ENCODE measurements at regions not wholly inside any gene's neighbourhood (a gene's known extent, or its start where the extent isn't known, plus 50 kb on each side); places are given as distances from the start of the nearest gene placed in this dataset.
A peak's percentile ranks its signal among the peaks of the same experiment; 100 is the strongest.

- DNase-seq = no peak
Observed at GRCh38 chr13:21757763-21758162, 86.9 kb downstream of the FGF9 start.

DNA sequence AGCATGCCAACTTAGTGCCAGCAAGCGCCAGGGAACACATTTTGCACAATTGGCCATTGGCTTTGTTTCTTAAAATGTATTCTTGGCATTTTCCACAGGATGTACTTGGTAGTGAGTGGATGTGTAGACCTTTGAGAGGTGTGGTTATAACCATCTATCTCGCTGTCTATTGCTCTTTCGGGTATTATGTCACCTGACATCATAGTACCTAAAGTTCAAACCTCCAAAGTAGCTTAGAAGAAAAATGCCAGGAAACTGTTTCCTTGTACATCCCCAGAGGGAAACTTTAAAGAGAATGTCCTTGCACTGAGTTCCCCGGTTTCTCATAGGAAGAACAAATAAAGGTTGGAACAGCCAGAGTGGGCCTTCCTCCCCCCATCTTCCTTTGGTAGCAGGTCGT is 87.6 kb downstream of the FGF9 start:
- DNase-seq = no peak

- no peak for DNase-seq
Observed at GRCh38 chr13:21759463-21759862, 88.6 kb downstream of the FGF9 start.

- no peak for DNase-seq
Observed at GRCh38 chr13:21759911-21760310, 89.0 kb downstream of the FGF9 start.

GRCh38 chr13:21761770-21762169 is 90.9 kb downstream of the FGF9 start:
- DNase-seq = no peak

DNA sequence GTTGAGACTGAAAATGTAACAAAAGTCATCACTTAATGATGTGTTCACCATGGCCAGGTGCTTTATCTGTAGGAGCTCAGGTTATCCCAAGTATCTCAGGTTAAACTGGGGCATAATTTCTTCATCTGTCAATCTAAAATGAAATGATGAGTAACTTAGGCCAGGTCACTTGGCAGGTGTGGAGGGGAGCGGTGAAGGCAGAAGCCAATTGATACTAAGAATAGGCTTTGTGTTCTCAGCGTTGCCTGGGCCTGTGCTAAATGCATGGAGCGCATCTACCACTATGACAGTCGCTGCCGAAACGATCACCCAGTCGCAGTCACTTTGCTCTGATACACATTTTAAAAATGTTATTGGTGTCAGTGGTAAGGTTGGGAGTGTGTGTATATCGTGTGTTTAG is 91.6 kb downstream of the FGF9 start:
- no peak for DNase-seq

DNA sequence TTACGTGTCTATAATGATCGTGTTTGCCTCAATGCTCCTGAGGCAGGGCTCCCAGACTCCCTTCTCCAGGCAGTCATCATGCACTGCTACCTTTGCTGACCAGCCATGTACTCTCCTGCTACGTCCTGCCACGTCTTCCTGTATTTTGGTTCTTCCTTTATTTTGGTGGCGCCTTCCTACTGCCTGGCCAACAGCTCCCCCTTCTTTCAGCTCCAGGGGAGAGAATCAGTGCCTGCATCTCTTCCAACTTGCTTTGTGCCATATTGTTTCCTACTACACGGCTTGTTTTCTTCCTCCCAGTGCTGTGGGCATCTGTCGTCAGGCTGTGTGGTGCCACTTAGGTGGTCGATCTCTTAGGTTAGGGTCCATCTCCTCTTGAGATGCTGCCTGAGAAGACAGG is 96.2 kb downstream of the FGF9 start:
- DNase-seq = no peak

- DNase-seq = no peak
Observed at GRCh38 chr13:21771075-21771474, 100.2 kb downstream of the FGF9 start.

DNA sequence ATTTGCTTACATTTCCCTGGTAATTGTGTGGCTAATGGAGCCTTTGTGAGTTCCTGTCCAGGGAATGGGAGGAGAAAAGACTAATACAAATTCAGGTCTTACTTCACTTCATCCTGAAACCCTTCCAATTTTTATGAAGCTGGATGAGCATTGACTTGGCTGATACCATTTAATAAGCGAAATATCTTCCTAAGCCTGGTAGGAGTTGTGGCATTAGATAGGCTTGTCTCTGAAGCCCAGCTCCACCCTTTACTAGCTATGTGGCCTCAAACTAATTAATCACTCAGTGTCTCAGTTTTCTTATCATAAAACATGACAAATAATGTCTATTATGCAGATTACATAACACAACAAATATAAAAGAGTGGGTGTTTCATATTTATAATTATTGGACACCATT is 106.3 kb downstream of the FGF9 start:
- no peak for DNase-seq

DNA sequence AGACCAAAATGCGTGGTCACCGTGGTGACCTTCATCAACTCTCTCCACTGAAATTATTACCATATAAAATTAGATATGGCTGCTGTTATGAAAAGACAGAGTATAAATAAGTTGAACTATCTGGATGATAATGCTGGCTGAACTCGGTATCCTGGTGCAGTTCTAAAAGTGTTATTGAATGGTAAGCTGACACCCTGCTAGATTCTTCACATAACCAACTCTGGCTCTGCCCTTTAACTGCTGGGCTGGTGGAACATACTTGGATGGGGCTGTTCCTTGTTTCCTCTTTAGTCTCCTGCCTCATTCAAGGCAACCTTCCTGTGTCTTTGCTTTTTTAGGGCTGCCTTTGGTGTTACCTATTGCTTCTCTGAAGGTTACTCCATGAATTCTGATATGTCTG is 106.9 kb downstream of the FGF9 start:
- DNase-seq = no peak

DNA sequence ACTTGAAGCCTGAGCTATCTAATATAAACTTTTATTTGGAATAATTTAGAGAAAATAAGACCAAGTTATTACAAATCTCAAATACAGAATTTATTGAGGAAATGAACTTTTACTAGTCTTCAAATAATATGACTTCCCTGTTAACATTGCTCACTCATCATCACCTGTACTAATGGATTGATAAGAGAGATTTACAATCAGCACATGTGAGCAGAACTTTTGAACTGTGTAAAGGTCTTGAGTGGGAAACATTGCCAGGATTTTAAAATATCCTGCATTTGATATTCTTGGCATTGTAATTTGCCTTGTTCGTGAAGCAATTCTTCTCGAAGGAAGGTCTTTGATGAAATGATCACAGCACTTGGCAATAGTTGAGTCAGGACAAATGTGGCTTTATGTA is 111.9 kb downstream of the FGF9 start:
- no peak for DNase-seq

DNA sequence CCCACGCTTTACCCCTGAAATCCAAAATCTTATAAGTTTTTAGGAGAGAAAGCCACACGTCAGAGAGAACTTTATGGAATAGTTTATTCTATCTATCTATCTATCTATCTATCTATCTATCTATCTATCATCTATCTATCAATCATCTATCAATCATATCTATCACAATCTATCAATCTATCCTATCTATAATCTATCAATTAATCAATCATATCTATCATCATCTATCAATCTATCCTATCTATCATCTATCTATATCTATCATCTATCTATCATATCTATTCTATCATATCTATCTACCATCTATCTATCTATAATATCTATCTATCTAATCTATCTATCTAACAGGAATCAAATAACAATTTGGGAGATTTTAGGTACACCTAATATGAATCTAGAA is 115.1 kb downstream of the FGF9 start:
- no peak for DNase-seq

DNA sequence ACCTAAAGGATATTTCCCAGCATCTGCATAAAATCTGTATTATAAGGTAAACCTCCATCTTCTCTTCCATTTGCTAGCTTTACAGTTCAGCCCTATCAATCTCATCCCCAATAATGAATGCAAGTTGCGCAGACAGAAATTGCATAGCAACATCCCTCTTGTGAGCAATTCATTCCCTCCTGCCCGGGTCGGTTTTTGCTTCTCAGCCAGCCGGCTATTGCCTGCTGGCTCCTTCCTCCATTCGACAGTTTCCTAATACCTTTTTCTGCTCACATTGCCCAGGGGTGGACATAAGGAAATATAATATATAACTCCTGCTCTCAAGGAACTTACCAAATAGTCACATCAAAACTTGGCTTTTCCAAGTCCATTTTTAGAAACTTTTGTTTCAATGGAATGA is 125.2 kb downstream of the FGF9 start:
- DNase-seq = no peak

DNA sequence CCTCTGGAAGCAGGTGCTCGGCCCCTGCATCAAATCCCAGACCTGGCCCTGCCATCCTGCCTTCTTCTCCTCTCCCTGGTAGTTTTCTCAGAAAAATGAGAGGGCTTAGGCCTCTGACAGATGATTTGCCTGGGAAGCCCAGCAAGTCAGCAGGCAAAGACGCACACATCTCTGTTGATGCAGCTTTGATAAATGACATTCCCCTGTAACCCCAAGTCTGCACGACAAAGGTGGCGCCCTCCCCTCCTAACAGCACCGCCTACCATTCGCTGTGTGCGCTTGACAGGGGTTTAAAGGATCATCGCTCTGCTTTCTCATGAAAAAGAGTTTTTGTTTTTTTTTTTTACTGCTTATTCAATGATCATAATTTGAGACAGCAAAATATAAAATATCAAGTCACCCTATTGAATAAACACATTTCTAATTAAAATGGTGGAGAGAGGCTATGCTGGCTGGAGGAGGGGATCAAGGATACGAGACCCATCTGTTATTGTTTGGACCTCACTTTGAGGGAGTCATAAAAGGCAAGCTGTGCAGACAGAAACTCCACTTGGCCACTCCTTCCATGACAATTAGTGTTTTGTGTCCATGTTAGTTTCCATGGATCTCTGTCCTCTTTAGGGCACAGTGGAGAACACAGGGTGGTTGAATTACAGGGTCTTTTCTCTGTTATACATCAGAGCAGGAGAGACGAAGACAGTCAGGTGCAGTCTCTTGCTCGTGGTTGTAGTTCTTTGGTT is 126.1 kb downstream of the FGF9 start:
- DNase-seq = no peak

DNA sequence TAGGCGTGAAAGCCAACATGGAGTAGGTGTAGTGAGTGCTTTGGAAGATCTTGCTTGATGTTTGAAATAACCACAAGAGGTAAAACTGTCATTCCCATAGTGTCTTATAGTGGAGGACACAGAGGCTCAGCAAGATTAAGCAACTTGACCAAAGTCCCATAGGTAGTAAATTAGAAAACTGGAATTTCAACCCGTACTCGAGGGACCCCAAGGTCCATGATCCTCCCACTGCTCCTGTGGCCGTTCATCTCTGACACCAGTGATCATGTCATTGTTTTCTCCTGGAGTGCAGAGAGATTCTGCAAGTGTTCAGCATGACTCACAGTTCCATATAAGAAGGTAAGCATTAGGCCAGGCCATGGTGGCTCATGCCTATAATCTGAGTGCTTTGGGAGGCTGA is 126.9 kb downstream of the FGF9 start:
- no peak for DNase-seq

DNA sequence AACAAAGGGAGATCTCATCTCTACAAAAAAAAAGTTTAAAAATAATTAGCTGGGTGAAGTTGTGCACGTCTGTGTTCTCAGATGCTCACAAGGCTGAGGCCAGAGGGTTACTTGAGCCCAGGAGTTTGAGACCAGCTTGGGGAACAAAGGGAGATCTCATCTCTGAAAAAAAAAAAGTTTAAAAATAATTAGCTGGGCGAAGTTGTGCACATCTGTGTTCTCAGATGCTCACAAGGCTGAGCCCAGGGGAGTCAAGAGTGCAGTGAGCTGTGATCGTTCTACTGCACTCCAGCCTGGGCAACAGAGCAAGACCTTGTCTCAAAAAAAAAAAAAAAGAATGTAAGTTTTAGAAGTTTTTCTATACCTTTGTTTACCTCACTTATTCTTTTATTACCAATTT is 127.3 kb downstream of the FGF9 start:
- no peak for DNase-seq

DNA sequence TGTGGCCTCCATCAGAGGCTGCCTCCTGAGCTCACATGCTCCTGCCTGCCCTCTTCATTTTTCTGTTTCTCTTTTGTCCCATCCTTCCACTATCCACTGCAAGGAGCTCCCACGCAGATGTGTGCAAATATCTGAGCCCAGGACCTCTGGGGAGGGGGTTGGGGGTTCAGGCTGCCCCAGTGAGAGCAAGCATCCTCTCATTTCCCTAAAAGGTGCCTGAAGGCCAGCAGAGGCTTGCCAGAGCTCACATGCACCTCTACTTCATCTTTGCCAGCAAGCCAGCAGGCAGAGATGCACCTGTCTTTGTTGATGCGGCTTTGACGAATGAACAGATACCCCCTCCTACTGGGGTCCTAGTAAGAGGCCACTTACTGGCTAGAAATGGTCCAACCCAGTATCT is 128.8 kb downstream of the FGF9 start:
- DNase-seq = no peak

DNA sequence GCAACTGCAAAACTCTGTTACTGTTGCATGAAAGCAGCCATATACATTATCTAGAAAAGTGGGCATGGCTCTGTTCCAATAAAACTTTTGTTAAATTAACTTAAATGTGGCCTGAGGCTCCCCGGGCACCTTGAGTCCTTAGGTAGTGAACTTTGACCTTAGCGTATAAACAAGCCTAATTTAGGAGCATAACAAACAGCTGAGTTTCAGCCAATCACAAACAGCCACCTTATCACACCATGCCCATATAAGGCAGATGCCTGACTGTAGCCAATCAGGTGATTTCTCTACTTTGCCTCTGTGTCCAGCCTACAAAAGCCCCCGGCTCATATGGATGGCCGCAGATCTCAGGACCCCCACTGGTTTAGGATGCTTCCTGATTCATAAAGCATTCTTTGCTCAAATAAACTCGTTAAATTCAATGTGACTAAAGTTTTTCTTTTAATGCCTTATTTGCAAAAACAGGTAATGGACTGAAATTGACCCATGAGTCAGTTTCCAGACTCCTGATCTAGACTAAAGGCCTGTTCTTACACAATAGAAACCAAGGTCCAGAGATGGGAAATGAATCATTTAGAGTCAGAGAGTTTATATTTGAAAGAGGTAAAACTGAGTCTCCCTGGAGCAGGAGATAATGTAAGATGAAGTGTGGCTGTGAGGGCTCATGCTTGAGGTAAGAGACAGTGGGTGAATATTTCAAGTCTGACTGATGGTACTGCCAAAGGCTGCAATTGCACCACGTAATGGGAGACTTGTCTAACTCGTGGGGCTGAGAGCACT is 130.2 kb downstream of the FGF9 start:
- DNase-seq = no peak

DNA sequence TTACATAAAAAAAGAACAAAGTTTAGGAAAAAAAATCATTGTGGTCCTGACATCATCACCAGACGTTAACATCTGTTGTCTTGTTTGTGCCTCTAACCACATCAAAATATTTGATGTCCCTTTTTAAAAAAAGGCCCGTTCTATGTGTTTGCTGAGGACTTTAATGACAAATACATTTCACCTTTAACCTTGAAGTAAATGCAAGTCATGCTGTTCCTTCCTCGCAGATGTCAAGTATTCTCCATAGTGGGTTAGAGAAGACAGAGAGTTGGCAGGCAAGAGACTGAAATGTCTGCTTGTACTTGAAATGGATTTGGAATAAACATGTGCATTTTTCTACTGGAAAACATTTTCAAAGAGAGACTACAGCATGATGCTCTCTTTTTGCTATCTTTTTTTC is 134.9 kb downstream of the FGF9 start:
- no peak for DNase-seq

DNA sequence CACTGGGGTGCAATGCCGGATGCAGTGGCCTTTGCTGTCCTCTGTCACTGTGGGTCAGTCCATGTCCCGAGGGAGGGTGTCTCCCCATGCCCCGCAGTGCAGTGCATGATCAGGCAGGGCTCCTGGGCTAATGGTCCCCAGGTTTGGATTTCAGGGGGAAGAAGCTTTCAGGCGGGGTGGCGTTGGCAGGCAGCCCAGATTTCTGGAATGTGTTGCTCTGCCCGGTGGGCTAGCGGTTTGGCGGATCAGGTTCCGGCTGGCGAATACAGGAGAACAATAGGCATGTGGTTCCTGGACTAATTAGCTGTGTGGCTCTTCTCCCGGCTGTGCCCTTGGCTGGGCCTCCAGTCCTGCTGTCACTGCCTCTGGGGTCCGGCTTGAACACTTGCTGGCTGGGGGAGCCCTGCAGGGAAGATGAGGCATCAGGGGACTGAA is 141.3 kb downstream of the FGF9 start:
- DNase-seq = peak in 1 of 2 experiments; percentile 6

- DNase-seq = no peak
Observed at GRCh38 chr13:21813110-21813509, 142.2 kb downstream of the FGF9 start.

- DNase-seq = no peak
Observed at GRCh38 chr13:21813844-21814243, 143.0 kb downstream of the FGF9 start.

GRCh38 chr13:21814604-21815003 is 143.7 kb downstream of the FGF9 start:
- no peak for DNase-seq

DNA sequence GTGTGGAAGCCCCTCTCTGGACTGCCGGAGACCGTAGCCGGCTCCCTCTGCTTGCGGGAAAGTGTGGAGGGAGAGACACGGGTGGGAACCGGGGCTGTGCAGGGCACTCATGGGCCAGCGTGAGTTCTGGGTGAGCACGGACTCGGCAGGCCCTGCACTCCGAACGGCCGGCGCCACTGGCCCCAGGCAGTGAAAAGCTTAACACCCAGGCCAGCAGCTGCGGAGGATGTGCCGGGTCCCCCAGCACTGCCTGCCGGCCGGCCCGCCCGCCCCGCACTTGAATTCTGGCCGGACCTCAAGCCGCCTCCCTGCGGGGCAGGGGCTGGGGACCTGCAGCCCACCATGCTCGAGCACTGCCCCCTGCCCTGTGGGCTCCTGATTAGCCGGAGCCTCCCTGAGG is 147.0 kb downstream of the FGF9 start:
- DNase-seq = no peak

GRCh38 chr13:21822029-21822428 is 151.2 kb downstream of the FGF9 start:
- DNase-seq = no peak
